ENCODE measurements at regions not wholly inside any gene's neighbourhood (a gene's known extent, or its start where the extent isn't known, plus 50 kb on each side); places are given as distances from the start of the nearest gene placed in this dataset.

DNA sequence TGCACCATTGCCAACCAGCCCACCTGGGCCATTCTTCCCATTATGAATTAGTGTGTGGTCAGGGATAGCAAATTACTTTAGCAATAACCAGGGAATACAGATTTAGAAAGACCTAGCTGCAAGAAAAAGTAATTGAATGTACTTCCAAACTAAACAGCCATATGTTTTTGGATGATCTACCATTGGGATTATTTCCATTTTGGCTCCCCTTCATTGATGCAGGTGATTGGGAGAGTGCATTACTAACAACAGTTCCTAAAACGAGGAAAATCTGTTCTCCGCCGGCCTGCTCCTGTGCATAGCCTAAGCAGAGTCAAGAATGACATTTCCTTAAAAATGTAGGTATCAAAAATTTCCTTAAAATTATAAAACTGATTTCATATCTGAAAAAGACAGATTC is 58.5 kb downstream of the MAIP1 start:
- no peak for DNase-seq

DNA sequence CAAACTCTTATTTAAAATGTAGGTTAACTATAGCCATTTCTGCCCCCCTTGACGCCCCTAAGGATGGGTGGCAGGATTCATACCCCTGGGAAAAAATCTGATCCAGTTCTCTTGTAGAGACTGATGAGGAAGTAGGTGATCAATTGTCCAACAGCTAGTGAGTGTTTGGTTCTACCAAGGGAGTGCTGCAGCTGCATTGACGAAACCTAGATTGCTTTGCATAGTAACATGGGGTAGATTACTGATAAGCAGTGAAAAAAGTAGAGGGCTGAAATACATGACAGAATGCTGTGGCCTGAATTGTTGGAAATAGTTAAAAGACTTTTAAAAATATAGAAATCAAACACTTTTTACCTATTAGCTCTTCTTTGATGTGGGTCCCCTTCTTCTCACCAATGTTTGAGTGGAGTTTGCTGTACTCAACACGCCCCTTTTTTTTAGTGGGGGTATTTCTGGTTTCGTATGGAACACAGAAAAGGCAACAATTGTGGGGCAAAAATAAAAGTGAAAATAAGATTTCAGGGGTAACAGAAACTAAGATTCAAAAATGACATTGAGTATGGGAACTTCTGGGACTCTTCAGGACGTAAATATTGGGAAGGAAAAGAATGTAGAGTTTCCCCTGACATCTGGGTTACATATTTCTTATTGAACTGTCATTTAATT is 66.2 kb downstream of the MAIP1 start:
- no peak for DNase-seq

DNA sequence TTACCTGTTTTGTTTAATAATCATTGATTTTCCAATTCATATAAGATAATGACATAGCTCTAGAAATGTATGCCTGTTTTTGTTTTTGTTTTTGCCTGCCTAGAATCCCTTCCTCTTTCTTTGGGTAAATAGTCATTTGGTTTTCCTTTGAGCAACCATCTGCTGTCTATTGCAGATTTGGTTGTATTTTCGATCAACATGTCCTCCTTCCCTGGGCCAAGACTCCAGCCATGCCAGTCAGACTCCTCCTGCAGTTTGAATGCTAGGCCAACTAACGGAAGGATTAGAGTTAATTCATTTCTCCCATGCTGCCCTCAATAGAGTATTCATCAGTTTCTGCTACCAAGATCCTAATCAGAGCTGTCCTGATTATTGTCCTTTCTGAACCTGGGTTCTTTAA is 67.1 kb downstream of the MAIP1 start:
- no peak for DNase-seq

DNA sequence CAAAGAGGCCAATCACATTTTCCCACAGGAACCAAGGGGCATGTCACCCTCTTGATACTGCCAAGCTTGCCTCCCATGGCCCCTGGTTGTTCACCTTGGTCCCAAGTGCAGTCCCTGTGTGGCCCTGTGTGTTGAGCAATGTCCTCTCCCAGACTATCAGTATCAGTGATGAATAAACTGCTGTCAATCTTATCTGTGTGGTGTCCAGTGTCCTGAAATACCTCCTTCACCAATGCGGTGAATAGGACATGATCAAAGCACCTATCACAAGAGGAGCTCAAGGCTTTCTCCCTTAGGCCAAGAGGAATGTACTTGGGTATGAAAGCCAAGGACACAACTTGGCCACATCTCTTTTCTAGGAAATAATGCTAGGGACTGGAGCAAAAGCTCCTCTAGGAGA is 68.2 kb downstream of the MAIP1 start:
- no peak for DNase-seq

DNA sequence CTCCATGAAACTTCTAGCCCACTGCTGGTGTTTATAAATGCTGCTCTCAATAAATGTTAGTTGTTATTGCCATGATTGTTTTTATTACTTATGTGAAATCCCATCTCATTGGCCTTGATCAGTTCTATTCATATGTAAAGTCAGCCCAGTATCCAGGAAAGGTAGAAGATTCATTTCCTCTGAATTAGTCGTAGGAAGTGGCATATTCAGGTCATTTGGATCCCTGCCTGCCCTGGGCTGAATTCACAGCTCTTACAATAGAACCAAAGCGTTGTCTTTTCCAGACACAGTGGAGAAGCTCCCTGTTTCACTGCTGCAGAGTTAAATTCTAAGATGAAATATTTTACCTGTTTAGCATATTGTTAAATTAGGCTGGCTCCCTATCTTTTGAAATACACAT is 70.3 kb downstream of the MAIP1 start:
- peak; percentile 29 for DNase-seq

GRCh38 chr2:200026332-200027230 is 71.2 kb downstream of the MAIP1 start:
- DNase-seq, result no peak

GRCh38 chr2:200028998-200029397 is 73.6 kb downstream of the MAIP1 start:
- DNase-seq, result no peak

DNA sequence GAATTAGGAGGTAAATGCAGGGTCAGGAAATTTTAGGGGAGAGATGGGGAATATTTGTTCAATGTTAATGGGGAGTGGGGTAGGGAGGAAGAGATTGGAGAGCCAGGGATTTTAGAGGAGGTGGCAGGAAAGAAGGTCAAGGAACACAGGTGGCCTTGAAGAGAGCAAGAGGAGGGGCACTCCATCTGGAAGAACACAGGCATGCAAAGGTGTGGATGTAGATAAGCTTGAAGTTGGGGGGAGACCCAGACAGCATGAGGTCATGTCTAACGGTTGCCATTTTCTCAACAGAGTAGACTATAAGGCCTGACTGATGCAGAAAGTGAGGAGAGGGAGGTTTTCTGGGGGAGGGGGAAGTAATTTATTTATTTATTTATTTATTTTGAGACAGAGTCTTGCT is 77.5 kb downstream of the MAIP1 start:
- no peak for DNase-seq

DNA sequence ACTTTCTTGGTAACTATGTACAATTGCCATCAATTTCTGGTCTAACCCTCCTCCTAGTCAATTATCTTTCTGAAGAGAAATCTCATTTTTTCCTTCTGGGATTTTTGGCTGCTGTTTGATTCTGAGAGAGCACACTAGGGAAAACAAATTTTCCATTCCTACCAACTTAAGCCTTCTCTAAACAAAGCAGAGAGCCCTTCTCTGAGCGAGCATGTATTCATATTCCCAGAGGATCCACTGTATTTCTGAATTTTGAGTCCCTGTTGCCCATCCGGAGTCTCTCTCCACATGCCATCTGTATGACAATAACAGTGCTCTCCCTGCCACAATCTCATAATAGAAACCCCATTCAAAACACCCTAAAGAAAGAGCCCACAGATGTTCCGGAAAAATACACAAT is 78.5 kb downstream of the MAIP1 start:
- no peak for DNase-seq

DNA sequence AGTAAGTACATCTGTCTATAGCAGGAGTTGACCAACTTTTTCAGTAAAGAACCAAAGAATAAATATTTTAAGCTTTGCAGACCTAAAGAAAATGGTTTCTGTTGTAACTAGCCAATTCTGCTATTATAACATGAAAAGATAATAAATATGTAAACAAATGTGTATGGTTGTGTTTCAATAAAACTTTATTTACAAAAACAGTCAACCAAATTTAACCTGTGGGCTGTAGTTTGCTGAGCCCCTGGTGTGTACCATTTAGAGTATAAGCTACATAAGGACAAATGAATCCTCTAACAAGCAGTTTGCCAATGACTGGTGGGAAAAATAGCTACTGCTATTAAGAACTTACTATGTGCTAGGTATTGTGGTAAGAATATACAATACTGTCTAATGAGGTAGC is 79.4 kb downstream of the MAIP1 start:
- no peak for DNase-seq

DNA sequence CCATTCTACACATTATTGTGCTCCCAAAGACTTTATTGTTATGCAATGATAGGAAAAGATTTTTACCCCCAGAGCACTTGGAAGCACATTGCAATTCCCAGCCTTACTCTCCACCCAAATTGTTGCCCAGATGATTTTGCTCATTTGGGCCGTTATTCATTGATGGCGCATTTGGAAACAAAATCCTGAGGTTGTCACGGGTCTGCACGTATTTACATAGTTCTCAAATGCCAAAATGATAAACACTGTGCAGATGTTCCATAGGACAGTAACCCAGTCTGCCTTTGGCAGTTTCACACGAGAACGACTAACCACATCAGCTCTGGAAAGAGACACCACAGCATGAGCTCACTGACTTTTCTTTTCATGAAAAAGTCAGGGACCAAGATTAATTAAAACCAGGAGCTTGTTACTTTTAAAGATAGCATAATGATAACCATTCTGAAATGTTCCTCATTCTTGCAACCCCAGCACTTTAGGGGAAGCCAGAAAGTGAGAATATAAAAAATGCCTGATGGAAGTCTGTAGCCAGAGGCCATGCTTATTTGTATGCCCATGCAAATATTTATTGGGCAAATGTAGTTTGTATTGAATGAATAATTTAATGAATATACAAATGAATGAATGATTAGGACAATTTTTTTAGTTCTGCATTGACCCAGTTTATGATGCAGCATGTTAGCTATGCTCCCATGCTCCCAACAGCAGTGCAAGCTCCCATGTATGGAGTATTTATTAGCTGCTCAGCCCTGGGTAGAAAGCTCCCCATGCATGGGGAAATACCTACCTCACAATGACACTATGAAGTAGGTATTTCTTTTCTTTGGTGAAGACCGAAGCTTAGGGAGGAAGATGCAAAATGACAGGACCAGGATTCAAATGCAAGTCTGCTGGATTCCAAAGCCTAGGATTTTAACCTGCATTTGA is 84.6 kb downstream of the MAIP1 start:
- no peak for DNase-seq

DNA sequence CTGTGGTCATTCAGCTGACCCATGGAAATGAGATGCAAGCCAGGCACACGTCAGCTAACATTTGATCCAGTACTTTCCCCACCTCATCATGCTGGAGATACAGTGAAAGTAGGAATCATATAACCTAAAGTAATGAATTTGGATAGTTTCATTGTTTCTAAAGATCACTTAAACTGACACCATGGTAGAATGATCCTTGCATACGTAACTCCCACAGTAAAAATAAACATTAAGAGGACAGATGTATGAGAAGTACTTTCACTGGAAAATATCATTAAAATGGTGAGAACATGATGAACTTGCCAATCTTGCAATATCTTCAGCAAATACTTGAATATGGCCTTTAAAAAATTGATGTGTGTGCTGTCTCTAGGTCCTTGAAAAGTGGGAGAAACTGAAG is 85.4 kb downstream of the MAIP1 start:
- DNase-seq, result no peak

- no peak for DNase-seq
Measured at GRCh38 chr2:200041639-200042038, 86.3 kb downstream of the MAIP1 start.

DNA sequence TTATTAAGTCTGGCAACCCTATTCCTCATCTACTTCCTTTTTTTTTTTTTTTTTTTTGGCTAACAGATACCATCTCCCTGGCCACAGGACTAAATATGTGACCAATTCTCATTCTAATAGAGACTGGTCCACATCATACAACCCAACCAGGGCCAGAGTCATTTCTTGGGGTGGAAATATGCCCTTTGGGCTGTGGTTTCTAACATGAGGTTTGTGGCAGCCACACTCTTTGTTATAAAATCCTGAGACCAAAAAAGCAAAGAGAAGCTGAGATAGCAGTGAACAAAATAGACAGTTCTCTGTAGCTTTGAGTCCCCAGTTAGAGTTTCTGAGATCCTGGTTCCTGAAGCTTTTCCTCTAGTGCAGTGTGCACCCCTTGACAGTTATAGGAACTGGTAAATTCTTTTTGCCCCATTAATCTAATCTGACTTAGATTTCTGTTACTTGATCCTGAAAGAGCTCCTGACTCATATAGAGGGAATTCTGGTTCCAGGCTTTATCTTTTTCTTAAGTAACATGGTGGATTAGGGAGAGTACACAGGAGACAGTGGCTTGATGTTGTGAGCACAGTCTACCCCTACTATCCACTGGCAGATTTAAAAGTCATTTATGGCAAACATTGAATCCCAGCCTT is 86.8 kb downstream of the MAIP1 start:
- DNase-seq, result no peak

DNA sequence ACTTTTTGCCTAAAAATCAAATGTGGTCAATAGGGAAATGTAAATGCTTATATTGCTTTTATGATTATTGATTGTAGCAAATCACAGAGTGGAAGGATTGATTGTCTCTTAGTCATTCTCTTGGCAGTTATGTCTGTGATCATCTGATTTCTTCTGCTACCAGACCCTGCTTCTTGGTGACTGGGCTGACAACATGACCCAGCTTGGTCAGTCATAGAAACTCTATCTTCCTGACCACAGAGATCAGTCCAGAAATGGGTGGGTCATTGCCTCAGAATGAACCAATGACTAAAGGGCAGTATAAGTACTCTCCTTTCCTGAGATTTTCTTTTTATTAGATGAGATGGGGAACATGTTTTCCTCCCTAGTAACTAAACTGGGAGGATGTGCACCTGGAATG is 87.6 kb downstream of the MAIP1 start:
- DNase-seq, result no peak

GRCh38 chr2:200044453-200044852 is 89.1 kb downstream of the MAIP1 start:
- no peak for DNase-seq

DNA sequence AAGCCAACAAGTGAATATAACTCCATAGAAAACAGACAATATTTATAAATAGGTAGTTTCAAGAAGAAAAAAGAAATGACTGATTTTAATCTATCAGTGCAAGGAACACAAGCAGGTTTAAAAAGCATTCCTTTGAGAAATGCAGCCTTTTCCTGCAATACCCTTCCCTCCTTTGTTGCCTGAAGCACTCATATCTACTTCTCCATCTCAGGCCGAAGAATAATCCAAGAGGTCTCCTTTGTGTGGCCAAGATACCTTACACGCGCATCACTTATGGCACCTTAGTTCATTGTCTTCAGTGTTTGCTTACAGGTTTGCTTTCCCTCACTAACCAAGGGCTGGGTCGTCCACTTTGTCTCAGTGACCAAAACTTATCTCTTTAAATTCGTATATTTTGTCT is 93.0 kb downstream of the MAIP1 start:
- DNase-seq, result no peak

- no peak for DNase-seq
Measured at GRCh38 chr2:200049086-200049485, 93.7 kb downstream of the MAIP1 start.

DNA sequence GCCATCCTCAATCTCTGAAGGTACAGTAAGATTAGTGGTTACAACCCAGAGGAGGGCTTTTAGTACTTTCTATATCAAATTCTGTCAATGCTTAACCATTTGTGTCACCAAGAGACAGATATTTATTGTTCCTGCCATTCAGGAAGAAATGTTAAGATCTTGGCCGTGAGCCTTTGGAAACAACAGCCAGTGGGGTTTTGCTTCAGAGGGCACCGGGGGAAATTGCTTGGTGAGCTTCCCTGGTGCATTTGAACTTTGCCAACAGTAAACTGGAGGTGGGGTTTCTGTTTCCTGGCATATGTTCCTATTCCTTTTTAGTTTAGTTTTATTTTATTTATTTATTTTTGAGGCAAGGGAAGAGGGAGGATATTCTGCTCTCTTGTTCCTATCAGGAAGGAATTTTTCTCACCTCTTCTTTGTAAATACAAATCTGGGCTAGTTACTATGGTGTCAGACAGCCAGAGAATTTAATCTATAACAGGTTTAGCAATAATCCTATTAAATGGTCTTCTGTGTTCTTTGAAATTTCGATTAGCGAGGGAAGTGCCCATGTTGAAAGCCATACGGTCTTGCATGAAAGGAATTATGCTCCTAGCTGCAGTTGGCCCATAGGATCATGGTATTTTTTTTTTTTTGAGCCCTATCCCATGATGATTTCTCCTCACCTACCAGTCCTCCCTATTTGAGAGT is 95.7 kb downstream of the MAIP1 start:
- DNase-seq, result no peak

DNA sequence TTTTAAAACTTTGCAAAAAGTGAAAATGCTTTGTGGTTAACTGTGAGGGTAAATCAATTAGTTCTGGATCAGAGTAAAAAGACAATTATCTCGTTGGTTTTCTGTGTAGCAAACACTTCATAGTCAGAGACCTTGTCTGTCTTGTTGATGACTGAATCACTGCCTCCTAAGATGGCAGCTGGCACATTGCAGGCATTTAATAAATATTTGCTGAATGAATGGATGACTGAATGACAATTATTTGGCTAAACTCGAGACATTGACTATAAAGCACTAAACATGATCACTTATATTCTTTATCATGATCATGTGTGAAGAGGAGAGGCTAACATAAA is 96.2 kb downstream of the MAIP1 start:
- no peak for DNase-seq

GRCh38 chr2:200052627-200053026 is 97.2 kb downstream of the MAIP1 start:
- DNase-seq, result no peak

Data from dermis blood vessel endothelial cell (primary cell).